Right renal pelvis (tissue), 4 donors: ENCODE measurements at regions not wholly inside any gene's neighbourhood (a gene's known extent, or its start where the extent isn't known, plus 50 kb on each side); places are given as distances from the start of the nearest gene placed in this dataset.
"Not testable (repeated sequence)": the region's sequence is repeated elsewhere in the genome, so short reads cannot be mapped to it uniquely, and the experiment has no call there.

Experiments used
- DNase-seq, 4 donors: peaks; one replicate each; pipeline ENCODE4 v3.0.0-alpha.2; 2013; ENCODE audit warnings: low read depth in 4 of 4, low spot score in 3 of 4, missing footprints in 1 of 4

- no peak for DNase-seq
These were observed 192.4 kb upstream of the HSF2 start for GRCh38 chr6:122207061-122207460.

GRCh38 chr6:122207794-122208193, 191.7 kb upstream of the HSF2 start:
- no peak for DNase-seq

GRCh38 chr6:122214605-122215318, 184.7 kb upstream of the HSF2 start:
- DNase-seq: no peak

GRCh38 chr6:122220254-122220653, 179.2 kb upstream of the HSF2 start:
- DNase-seq: no peak

GRCh38 chr6:122222761-122223160, 176.7 kb upstream of the HSF2 start:
- DNase-seq: no peak

GRCh38 chr6:122223251-122223650, 176.2 kb upstream of the HSF2 start:
- DNase-seq: no peak

GRCh38 chr6:122238861-122239260, 160.6 kb upstream of the HSF2 start:
- DNase-seq: no peak

GRCh38 chr6:122246906-122247658, 152.4 kb upstream of the HSF2 start:
- DNase-seq: no peak

- DNase-seq: no peak
These were observed 151.3 kb upstream of the HSF2 start for GRCh38 chr6:122248001-122248669.

GRCh38 chr6:122248844-122249243, 150.6 kb upstream of the HSF2 start:
- DNase-seq: no peak

- DNase-seq: no peak
These were observed 140.6 kb upstream of the HSF2 start for GRCh38 chr6:122258839-122259238.

GRCh38 chr6:122264557-122264956, 134.9 kb upstream of the HSF2 start:
- DNase-seq: no peak

- no peak for DNase-seq
These were observed 133.7 kb upstream of the HSF2 start for GRCh38 chr6:122265755-122266154.

- DNase-seq: no peak
These were observed 131.1 kb upstream of the HSF2 start for GRCh38 chr6:122268394-122268793.

- no peak for DNase-seq
These were observed 122.8 kb upstream of the HSF2 start for GRCh38 chr6:122276637-122277036.

- DNase-seq: not testable (repeated sequence)
These were observed 119.1 kb upstream of the HSF2 start for GRCh38 chr6:122280105-122281021.

GRCh38 chr6:122283884-122284283, 115.6 kb upstream of the HSF2 start:
- DNase-seq: no peak

- DNase-seq: no peak
These were observed 114.6 kb upstream of the HSF2 start for GRCh38 chr6:122284848-122285247.

- DNase-seq: no peak
These were observed 114.0 kb upstream of the HSF2 start for GRCh38 chr6:122285292-122285913.

- no peak for DNase-seq
These were observed 112.9 kb upstream of the HSF2 start for GRCh38 chr6:122286512-122286911.
